NT2/D1 (cell line): ENCODE measurements at regions not wholly inside any gene's neighbourhood (a gene's known extent, or its start where the extent isn't known, plus 50 kb on each side); places are given as distances from the start of the nearest gene placed in this dataset.

ENCODE experiments used
- SUZ12 ChIP-seq: IDR thresholded peaks from 2 replicates; pipeline ENCODE4 v1.6.1; 2011; ENCODE audit not compliant: insufficient read length, insufficient read depth; ENCODE audit errors: extremely low read depth
- YY1 ChIP-seq: IDR thresholded peaks from 2 replicates; pipeline ENCODE4 v1.6.1; 2011; ENCODE audit not compliant: insufficient read length, insufficient read depth
- ZNF274 ChIP-seq: IDR thresholded peaks from 2 replicates; pipeline ENCODE4 v1.6.1; 2011; ENCODE audit warnings: mild to moderate bottlenecking, low read depth, low read length

DNA sequence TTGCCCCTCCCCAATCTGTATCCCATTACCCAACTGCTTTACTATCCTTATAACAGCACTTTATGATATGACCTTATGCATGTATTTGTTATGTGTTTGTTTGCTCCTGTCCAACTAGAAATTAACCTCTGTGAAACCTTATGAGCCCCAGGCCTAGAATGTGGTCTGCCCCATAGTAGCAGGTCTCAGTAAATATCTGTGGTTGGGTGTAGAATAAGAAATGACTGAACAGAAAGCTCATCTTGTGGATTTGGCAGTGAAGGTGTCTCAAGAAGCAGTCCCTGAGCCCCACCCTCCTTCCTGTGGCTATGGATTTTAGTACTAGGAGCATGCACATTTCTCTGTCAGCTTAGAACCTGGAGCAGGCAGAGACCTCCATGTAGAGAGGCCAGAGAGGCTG lies 229.0 kb upstream of the LCORL start:
- TF ChIP-seq YY1 (no peak), ZNF274 (no peak), SUZ12 (no peak)
